Urothelium cell line (cell line): ENCODE measurements at regions not wholly inside any gene's neighbourhood (a gene's known extent, or its start where the extent isn't known, plus 50 kb on each side); places are given as distances from the start of the nearest gene placed in this dataset.
"Not testable (repeated sequence)": the region's sequence is repeated elsewhere in the genome, so short reads cannot be mapped to it uniquely, and the experiment has no call there.

Experiments used
- DNase-seq: peaks from one replicate; pipeline ENCODE4 v3.0.0; 2011; ENCODE audit warnings: low spot score, mixed read lengths
- FAIRE-seq: peaks from 2 replicates; lab custom pipeline; 2011; peaks lifted over from hg19 to GRCh38; lab: Jason Lieb, UNC

GRCh38 chr5:167939686-167940085 lies 351.8 kb upstream of the WWC1 start:
- FAIRE-seq: no peak
- DNase-seq: peak; percentile 26

GRCh38 chr5:167940911-167941310 lies 350.5 kb upstream of the WWC1 start:
- DNase-seq (no peak), FAIRE-seq (peak; percentile 37)

GRCh38 chr5:167941556-167941955 lies 349.9 kb upstream of the WWC1 start:
- FAIRE-seq: not testable (repeated sequence)

GRCh38 chr5:167943343-167943742 lies 348.1 kb upstream of the WWC1 start:
- DNase-seq (no peak), FAIRE-seq (no peak)

More at GRCh38 chr5:167941556-167941955, 349.9 kb upstream of the WWC1 start:
- DNase-seq: not testable (repeated sequence)

- DNase-seq (no peak), FAIRE-seq (peak; percentile 46)
Measured at GRCh38 chr5:167944121-167944852, 347.2 kb upstream of the WWC1 start.

GRCh38 chr5:167945542-167946384 lies 345.7 kb upstream of the WWC1 start:
- DNase-seq (peak; percentile 84), FAIRE-seq (peak; percentile 98)

- peak; percentile 59 for FAIRE-seq
- DNase-seq: no peak
Measured at GRCh38 chr5:167947306-167947705, 344.1 kb upstream of the WWC1 start.

- DNase-seq: no peak
- no peak for FAIRE-seq
Measured at GRCh38 chr5:167948251-167948650, 343.2 kb upstream of the WWC1 start.

GRCh38 chr5:167949435-167949834 lies 342.0 kb upstream of the WWC1 start:
- DNase-seq: no peak
- FAIRE-seq: peak; percentile 52

GRCh38 chr5:167950126-167950721 lies 341.2 kb upstream of the WWC1 start:
- peak; percentile 70 for FAIRE-seq

GRCh38 chr5:167951116-167951515 lies 340.3 kb upstream of the WWC1 start:
- FAIRE-seq (no peak), DNase-seq (no peak)

More at GRCh38 chr5:167950126-167950721, 341.2 kb upstream of the WWC1 start:
- peak; percentile 89 for DNase-seq

GRCh38 chr5:167952278-167952995 lies 339.0 kb upstream of the WWC1 start:
- no peak for DNase-seq
- peak; percentile 56 for FAIRE-seq

GRCh38 chr5:167953151-167953798 lies 338.2 kb upstream of the WWC1 start:
- FAIRE-seq (no peak), DNase-seq (no peak)

GRCh38 chr5:167961731-167962130 lies 329.7 kb upstream of the WWC1 start:
- DNase-seq: no peak
- no peak for FAIRE-seq

- FAIRE-seq (no peak), DNase-seq (no peak)
Measured at GRCh38 chr5:167964529-167964928, 326.9 kb upstream of the WWC1 start.

- no peak for FAIRE-seq
- DNase-seq: no peak
Measured at GRCh38 chr5:167965710-167966109, 325.7 kb upstream of the WWC1 start.

- no peak for FAIRE-seq
- no peak for DNase-seq
Measured at GRCh38 chr5:167966979-167967378, 324.5 kb upstream of the WWC1 start.

- DNase-seq (no peak), FAIRE-seq (no peak)
Measured at GRCh38 chr5:167967494-167968177, 323.8 kb upstream of the WWC1 start.

- FAIRE-seq (no peak), DNase-seq (no peak)
Measured at GRCh38 chr5:167968837-167969236, 322.6 kb upstream of the WWC1 start.

- FAIRE-seq (no peak), DNase-seq (no peak)
Measured at GRCh38 chr5:167969998-167970397, 321.4 kb upstream of the WWC1 start.
